Endodermal cell (in vitro differentiated cells): ENCODE measurements at regions not wholly inside any gene's neighbourhood (a gene's known extent, or its start where the extent isn't known, plus 50 kb on each side); places are given as distances from the start of the nearest gene placed in this dataset.

ENCODE experiments used
- DNase-seq: peaks from one replicate; pipeline ENCODE4 v3.0.0-alpha.2; 2017
- H3K27ac ChIP-seq: 2 replicates; pipeline ENCODE4 v1.5.1; 2013; ENCODE audit warnings: mild to moderate bottlenecking, low read depth, low read length, moderate library complexity
- H3K27me3 ChIP-seq: 2 replicates; pipeline ENCODE4 v1.6.1; 2013; ENCODE audit warnings: mild to moderate bottlenecking, low read length, moderate library complexity; ENCODE audit not compliant: insufficient read depth, control insufficient read depth, poor library complexity, severe bottlenecking
- H3K36me3 ChIP-seq: 2 replicates; pipeline ENCODE4 v1.7.0; 2013; ENCODE audit warnings: mild to moderate bottlenecking, low read length, moderate library complexity; ENCODE audit not compliant: control insufficient read depth, insufficient read depth
- H3K4me1 ChIP-seq: one replicate; pipeline ENCODE4 v1.7.0; 2013; ENCODE audit warnings: low read length; ENCODE audit not compliant: control insufficient read depth, insufficient read depth
- H3K4me3 ChIP-seq: 2 replicates; pipeline ENCODE4 v1.5.1; 2013; ENCODE audit warnings: mild to moderate bottlenecking, low read length, moderate library complexity
- H3K9ac ChIP-seq: 2 replicates; pipeline ENCODE4 v1.6.1; 2013; ENCODE audit warnings: mild to moderate bottlenecking, low read length, moderate library complexity; ENCODE audit not compliant: poor library complexity, severe bottlenecking; ENCODE audit errors: extremely low read depth
- H3K9me3 ChIP-seq: 2 replicates; pipeline ENCODE4 v1.6.1; 2013; ENCODE audit warnings: mild to moderate bottlenecking, low read length, moderate library complexity; ENCODE audit not compliant: control insufficient read depth
- H3K27ac Mint-ChIP-seq: 2 replicates; pipeline ENCODE4 v1.8.0; 2020; ENCODE audit warnings: mixed read lengths
- H3K27me3 Mint-ChIP-seq: 2 replicates; pipeline ENCODE4 v1.8.0; 2021; ENCODE audit warnings: mild to moderate bottlenecking, mixed read lengths; ENCODE audit not compliant: insufficient read depth
- H3K36me3 Mint-ChIP-seq: 2 replicates; pipeline ENCODE4 v1.8.0; 2020; ENCODE audit warnings: low read depth, mixed read lengths
- H3K4me1 Mint-ChIP-seq: 2 replicates; pipeline ENCODE4 v1.8.0; 2020; ENCODE audit warnings: mixed read lengths
- H3K4me3 Mint-ChIP-seq: 2 replicates; pipeline ENCODE4 v1.8.0; 2020; ENCODE audit warnings: mild to moderate bottlenecking, moderate library complexity, mixed read lengths
- H3K9me3 Mint-ChIP-seq: 2 replicates; pipeline ENCODE4 v1.8.0; 2020; ENCODE audit warnings: mild to moderate bottlenecking, mixed read lengths
- CTCF ChIP-seq: fragments of 200-600 bp; sonication (generic); conservative IDR thresholded peaks from 2 replicates; pipeline ENCODE4 v1.5.0; 2021; ENCODE audit warnings: antibody characterized with exemption, mild to moderate bottlenecking
- WGBS, 2 experiments: methylation state at CpG; one replicate each; pipeline versions ENCODE4 v1.1.5 to v1.1.7; 2013; ENCODE audit warnings: missing lambda C conversion rate in 2 of 2, mixed read lengths in 1 of 2; ENCODE audit not compliant: insufficient coverage in 1 of 2, insufficient read length in 1 of 2; 5-methylcytosine and 5-hydroxymethylcytosine counted together

GRCh38 chr3:124407260-124407659 is 323.0 kb upstream of the UMPS start:
- Histone ChIP-seq H3K36me3 (no peaks in the 10 kb centered on the region), H3K4me3 (no peak overlapping the region), H3K4me1 (peaks cover 3% of the 10 kb centered on the region), H3K9ac (no peak overlapping the region), H3K27me3 (no peaks in the 10 kb centered on the region), H3K27ac (no peak overlapping the region), H3K9me3 (no peaks in the 10 kb centered on the region)
- no peak for DNase-seq
- no peak overlapping the region for H3K4me3 Mint-ChIP-seq
- H3K9me3 Mint-ChIP-seq, result no peaks in the 10 kb centered on the region
- H3K27ac Mint-ChIP-seq, result no peak overlapping the region
- WGBS, 2 experiments, result 100% methylated on average over 1 of the region's 1 CpG; no CpG with 5 or more reads in 1 of the 2 experiments
- no peaks in the 10 kb centered on the region for H3K27me3 Mint-ChIP-seq
- H3K4me1 Mint-ChIP-seq, result peaks cover 5% of the 10 kb centered on the region
- no peaks in the 10 kb centered on the region for H3K36me3 Mint-ChIP-seq
- no peak for TF ChIP-seq CTCF

- Histone ChIP-seq H3K4me3 (no peak overlapping the region), H3K4me1 (no peaks in the 10 kb centered on the region), H3K9ac (no peak overlapping the region), H3K27me3 (no peaks in the 10 kb centered on the region), H3K36me3 (no peaks in the 10 kb centered on the region), H3K9me3 (no peaks in the 10 kb centered on the region), H3K27ac (no peak overlapping the region)
- H3K36me3 Mint-ChIP-seq, result peaks cover 3% of the 10 kb centered on the region
- H3K4me3 Mint-ChIP-seq, result no peak overlapping the region
- no peak for TF ChIP-seq CTCF
- no peaks in the 10 kb centered on the region for H3K9me3 Mint-ChIP-seq
- WGBS, 2 experiments, result 84 to 86% methylated on average over 4 of the region's 4 CpGs
- no peak for DNase-seq
- peaks cover 5% of the 10 kb centered on the region for H3K4me1 Mint-ChIP-seq
- no peaks in the 10 kb centered on the region for H3K27me3 Mint-ChIP-seq
- peak overlapping the region; percentile 71 for H3K27ac Mint-ChIP-seq
These were observed 320.5 kb upstream of the UMPS start for GRCh38 chr3:124409650-124410275.

- Histone ChIP-seq H3K4me1 (no peaks in the 10 kb centered on the region), H3K27me3 (no peaks in the 10 kb centered on the region), H3K36me3 (no peaks in the 10 kb centered on the region), H3K4me3 (no peak overlapping the region), H3K9me3 (no peaks in the 10 kb centered on the region), H3K27ac (no peak overlapping the region), H3K9ac (no peak overlapping the region)
- H3K4me3 Mint-ChIP-seq, result no peak overlapping the region
- no peaks in the 10 kb centered on the region for H3K27me3 Mint-ChIP-seq
- H3K4me1 Mint-ChIP-seq, result peaks cover 5% of the 10 kb centered on the region
- WGBS, 2 experiments, result 100% methylated on average over 1 of the region's 3 CpGs; no CpG with 5 or more reads in 1 of the 2 experiments
- DNase-seq, result no peak
- no peak for TF ChIP-seq CTCF
- peaks cover 3% of the 10 kb centered on the region for H3K36me3 Mint-ChIP-seq
- H3K27ac Mint-ChIP-seq, result no peak overlapping the region
- H3K9me3 Mint-ChIP-seq, result no peaks in the 10 kb centered on the region
These were observed 319.8 kb upstream of the UMPS start for GRCh38 chr3:124410471-124410870.
